GM12878 (cell line): ENCODE measurements at regions not wholly inside any gene's neighbourhood (a gene's known extent, or its start where the extent isn't known, plus 50 kb on each side); places are given as distances from the start of the nearest gene placed in this dataset.

Experiments
- CBFB ChIP-seq: IDR thresholded peaks from 2 replicates; pipeline ENCODE4 v1.6.1; 2016; ENCODE audit warnings: antibody characterized with exemption, low read depth
- KLF5 ChIP-seq: fragments of 450-650 bp; IDR thresholded peaks from 2 replicates; pipeline ENCODE4 v1.6.1; 2014; ENCODE audit warnings: mild to moderate bottlenecking; ENCODE audit not compliant: partially characterized antibody
- POLR2A ChIP-seq: IDR thresholded peaks from 2 replicates; pipeline ENCODE4 v1.6.1; 2011; ENCODE audit warnings: low read depth, mild to moderate bottlenecking, low read length
- TF ChIP-seq, protein P1 (sequence below), 3 experiments: IDR thresholded peaks in 2 of 3; conservative IDR thresholded peaks in 1 of 3; 2 replicates each; pipeline ENCODE4 v1.5.1; 2011; ENCODE audit warnings: low read depth in 3 of 3, low read length in 3 of 3, mild to moderate bottlenecking in 3 of 3, control low read depth in 2 of 3, moderate library complexity in 2 of 3, inconsistent platforms in 1 of 3, mixed read lengths in 1 of 3; ENCODE audit not compliant: control insufficient read depth in 2 of 3, insufficient read depth in 1 of 3; ENCODE audit errors: extremely low read depth in 1 of 3
- TF ChIP-seq, protein P2 (sequence below): fragments of 450-650 bp; formaldehyde crosslinking; IDR thresholded peaks from 2 replicates; pipeline ENCODE4 v1.5.0; 2022; ENCODE audit warnings: mild to moderate bottlenecking, missing genetic modification characterization

DNA sequence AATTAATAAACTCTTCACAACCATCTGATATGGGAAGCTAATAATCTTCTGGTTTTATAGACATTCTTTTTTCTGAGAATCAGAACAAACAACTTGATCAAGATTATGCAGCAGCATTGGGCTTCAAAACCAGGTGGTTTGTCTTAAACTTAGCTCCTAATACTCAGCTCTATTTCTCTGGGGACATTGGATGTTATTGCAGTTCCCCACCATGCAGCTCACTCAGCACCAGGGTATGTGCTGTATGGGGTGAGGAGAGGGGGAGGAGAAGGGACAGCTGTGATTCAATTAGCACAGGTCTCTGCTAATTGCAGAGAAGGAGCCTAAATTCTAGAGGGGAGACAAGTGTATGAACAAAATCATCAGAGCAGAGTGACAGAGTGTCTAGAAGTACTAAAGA lies 210.7 kb upstream of the TNC start:
- no peak for TF ChIP-seq KLF5
- TF ChIP-seq, protein P1, sequence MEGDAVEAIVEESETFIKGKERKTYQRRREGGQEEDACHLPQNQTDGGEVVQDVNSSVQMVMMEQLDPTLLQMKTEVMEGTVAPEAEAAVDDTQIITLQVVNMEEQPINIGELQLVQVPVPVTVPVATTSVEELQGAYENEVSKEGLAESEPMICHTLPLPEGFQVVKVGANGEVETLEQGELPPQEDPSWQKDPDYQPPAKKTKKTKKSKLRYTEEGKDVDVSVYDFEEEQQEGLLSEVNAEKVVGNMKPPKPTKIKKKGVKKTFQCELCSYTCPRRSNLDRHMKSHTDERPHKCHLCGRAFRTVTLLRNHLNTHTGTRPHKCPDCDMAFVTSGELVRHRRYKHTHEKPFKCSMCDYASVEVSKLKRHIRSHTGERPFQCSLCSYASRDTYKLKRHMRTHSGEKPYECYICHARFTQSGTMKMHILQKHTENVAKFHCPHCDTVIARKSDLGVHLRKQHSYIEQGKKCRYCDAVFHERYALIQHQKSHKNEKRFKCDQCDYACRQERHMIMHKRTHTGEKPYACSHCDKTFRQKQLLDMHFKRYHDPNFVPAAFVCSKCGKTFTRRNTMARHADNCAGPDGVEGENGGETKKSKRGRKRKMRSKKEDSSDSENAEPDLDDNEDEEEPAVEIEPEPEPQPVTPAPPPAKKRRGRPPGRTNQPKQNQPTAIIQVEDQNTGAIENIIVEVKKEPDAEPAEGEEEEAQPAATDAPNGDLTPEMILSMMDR (IDR thresholded peaks at IDR 0.05 in 2 of 3, conservative IDR thresholded peaks at IDR 0.05 in 1 of 3; ENCODE audit: control insufficient read depth in 2 of 3, extremely low read depth in 1 of 3, insufficient read depth in 1 of 3, low read depth in 3 of 3, low read length in 3 of 3): no peak
- no peak for TF ChIP-seq CBFB
- TF ChIP-seq, protein P2, sequence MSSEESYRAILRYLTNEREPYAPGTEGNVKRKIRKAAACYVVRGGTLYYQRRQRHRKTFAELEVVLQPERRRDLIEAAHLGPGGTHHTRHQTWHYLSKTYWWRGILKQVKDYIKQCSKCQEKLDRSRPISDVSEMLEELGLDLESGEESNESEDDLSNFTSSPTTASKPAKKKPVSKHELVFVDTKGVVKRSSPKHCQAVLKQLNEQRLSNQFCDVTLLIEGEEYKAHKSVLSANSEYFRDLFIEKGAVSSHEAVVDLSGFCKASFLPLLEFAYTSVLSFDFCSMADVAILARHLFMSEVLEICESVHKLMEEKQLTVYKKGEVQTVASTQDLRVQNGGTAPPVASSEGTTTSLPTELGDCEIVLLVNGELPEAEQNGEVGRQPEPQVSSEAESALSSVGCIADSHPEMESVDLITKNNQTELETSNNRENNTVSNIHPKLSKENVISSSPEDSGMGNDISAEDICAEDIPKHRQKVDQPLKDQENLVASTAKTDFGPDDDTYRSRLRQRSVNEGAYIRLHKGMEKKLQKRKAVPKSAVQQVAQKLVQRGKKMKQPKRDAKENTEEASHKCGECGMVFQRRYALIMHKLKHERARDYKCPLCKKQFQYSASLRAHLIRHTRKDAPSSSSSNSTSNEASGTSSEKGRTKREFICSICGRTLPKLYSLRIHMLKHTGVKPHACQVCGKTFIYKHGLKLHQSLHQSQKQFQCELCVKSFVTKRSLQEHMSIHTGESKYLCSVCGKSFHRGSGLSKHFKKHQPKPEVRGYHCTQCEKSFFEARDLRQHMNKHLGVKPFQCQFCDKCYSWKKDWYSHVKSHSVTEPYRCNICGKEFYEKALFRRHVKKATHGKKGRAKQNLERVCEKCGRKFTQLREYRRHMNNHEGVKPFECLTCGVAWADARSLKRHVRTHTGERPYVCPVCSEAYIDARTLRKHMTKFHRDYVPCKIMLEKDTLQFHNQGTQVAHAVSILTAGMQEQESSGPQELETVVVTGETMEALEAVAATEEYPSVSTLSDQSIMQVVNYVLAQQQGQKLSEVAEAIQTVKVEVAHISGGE (CRISPR knock-in tag): no peak
- no peak for TF ChIP-seq POLR2A
